Right lobe of liver (tissue), 6 donors: ENCODE measurements at regions not wholly inside any gene's neighbourhood (a gene's known extent, or its start where the extent isn't known, plus 50 kb on each side); places are given as distances from the start of the nearest gene placed in this dataset.

Experiments
- ATAC-seq, 4 donors: fragments of 200-7000 bp; cut with Tn5 transposase; one replicate each; pipeline ENCODE4 v1.9.1; 2020; ENCODE audit warnings: mild to moderate bottlenecking in 4 of 4, moderate library complexity in 4 of 4
- DNase-seq, 3 donors: peaks; one replicate each; pipeline ENCODE4 v3.0.0-alpha.2; 2020
- H3K27ac ChIP-seq, 3 donors: fragments of 200-600 bp; one replicate each; pipeline ENCODE4 v1.8.0; 2022
- H3K27me3 ChIP-seq, 2 donors: fragments of 200-600 bp; one replicate each; pipeline ENCODE4 v1.8.0; 2022
- H3K36me3 ChIP-seq, 4 donors: fragments of 200-600 bp; sonication (generic) in 1 of 4; one replicate each; pipeline versions ENCODE4 v1.5.1 to v1.8.0; 2017 to 2022; ENCODE audit warnings: control low read depth in 1 of 4
- H3K4me1 ChIP-seq, 4 donors: fragments of 200-600 bp; sonication (generic) in 1 of 4; one replicate each; pipeline versions ENCODE4 v1.5.1 to v1.8.0; 2017 to 2022; ENCODE audit warnings: control low read depth in 1 of 4
- H3K4me3 ChIP-seq, 3 donors: fragments of 200-600 bp; one replicate each; pipeline ENCODE4 v1.8.0; 2022
- H3K9me3 ChIP-seq, 4 donors: fragments of 200-600 bp; sonication (generic) in 1 of 4; one replicate each; pipeline versions ENCODE4 v1.5.1 to v1.8.0; 2017 to 2022; ENCODE audit warnings: control low read depth in 1 of 4
- POLR2A ChIP-seq: fragments of 450-650 bp; IDR thresholded peaks from one replicate; pipeline ENCODE4 v1.6.1; 2017; ENCODE audit warnings: antibody characterized with exemption, mild to moderate bottlenecking
- WGBS: methylation state at CpG from one replicate; pipeline ENCODE4 v1.1.6; 2018; ENCODE audit warnings: low coverage, low lambda C conversion rate; ENCODE audit not compliant: insufficient coverage; ENCODE audit errors: missing lambda C conversion rate; 5-methylcytosine and 5-hydroxymethylcytosine counted together
- intact Hi-C, 2 donors: fragments of 100-400 bp; cut with DNase I; formaldehyde crosslinking; loops; one replicate each; pipeline versions ENCODE4 v1.11.2 to v1.14.1; 2022
- TF ChIP-seq, protein P1 (sequence below), 4 donors: fragments of 200-600 bp in 3 of 4; fragments of 450-650 bp in 1 of 4; IDR thresholded peaks; one replicate each; pipeline versions ENCODE4 v1.5.1 to v1.8.0; 2016 to 2022; ENCODE audit warnings: antibody characterized with exemption in 4 of 4, mild to moderate bottlenecking in 2 of 4
- donor health status: DM: no; HTN: yes; CAD: no.
- donor health status: DM: no; HTN: no; CAD: no.
- donor health status: DM: no; HTN: no; CAD: no.
- donor health status: DM: no; HTN: yes; CAD: no.
- donor health status: DM: no; HTN: yes; CAD: no.

DNA sequence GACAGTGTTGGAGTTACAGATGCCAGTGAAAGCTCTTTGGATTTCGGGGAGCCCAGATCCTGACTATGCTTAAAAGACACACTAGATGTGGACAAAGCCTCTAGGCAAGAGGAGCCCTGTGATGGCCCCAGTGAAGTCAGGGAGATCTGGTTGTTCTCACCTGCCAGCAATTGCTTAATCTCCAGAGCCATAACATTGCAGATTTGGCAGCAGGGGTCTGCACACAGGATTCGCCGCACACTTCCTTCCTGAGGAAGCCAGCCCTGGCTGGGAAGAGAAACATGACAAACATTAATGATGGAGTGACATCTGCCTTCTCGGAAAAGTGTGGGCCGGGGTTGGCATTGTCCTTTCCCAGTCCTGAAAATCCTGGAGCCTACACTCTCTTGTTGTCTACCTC is 65.2 kb upstream of the PHF24 start:
- Histone ChIP-seq H3K4me1 (no peaks in the 10 kb centered on the region), H3K27me3 (no peaks in the 10 kb centered on the region), H3K9me3 (no peaks in the 10 kb centered on the region), H3K27ac (no peak overlapping the region), H3K4me3 (no peak overlapping the region), H3K36me3 (no peaks in the 10 kb centered on the region)
- 10% methylated on average over 2 of the region's 5 CpGs for WGBS
- TF ChIP-seq POLR2A, result no peak
- TF ChIP-seq, protein P1, sequence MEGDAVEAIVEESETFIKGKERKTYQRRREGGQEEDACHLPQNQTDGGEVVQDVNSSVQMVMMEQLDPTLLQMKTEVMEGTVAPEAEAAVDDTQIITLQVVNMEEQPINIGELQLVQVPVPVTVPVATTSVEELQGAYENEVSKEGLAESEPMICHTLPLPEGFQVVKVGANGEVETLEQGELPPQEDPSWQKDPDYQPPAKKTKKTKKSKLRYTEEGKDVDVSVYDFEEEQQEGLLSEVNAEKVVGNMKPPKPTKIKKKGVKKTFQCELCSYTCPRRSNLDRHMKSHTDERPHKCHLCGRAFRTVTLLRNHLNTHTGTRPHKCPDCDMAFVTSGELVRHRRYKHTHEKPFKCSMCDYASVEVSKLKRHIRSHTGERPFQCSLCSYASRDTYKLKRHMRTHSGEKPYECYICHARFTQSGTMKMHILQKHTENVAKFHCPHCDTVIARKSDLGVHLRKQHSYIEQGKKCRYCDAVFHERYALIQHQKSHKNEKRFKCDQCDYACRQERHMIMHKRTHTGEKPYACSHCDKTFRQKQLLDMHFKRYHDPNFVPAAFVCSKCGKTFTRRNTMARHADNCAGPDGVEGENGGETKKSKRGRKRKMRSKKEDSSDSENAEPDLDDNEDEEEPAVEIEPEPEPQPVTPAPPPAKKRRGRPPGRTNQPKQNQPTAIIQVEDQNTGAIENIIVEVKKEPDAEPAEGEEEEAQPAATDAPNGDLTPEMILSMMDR (IDR thresholded peaks at IDR 0.05), result no peak
- intact Hi-C loops, result loop anchor here in 1 of 2 donors (10.0 kb wide), 1 partner anchor 92 kb away; the partner anchor contains the start of gene DNAJB5
- no peak for ATAC-seq
- DNase-seq, result no peak

DNA sequence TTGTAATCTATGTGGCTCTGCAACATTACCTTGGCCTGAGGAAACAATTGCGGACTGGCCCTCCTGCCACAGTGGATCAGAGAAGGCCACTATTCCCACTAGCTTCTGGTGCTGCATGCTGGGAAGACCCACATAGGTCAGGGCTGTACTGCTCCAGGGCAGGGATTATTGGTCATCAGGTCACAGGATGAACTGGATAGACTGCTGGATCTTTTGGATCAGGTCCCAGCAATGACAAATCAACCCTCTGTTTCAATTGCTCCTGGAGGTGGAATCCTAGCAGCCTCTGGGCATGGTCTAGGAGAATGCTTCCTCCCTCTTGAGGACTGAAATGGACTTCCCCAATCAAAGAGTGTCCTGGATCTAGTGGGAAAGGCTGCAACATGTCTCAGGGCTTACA is 66.7 kb upstream of the PHF24 start:
- Histone ChIP-seq H3K27me3 (no peaks in the 10 kb centered on the region), H3K27ac (no peak overlapping the region), H3K4me3 (no peak overlapping the region), H3K9me3 (no peaks in the 10 kb centered on the region), H3K36me3 (no peaks in the 10 kb centered on the region), H3K4me1 (no peaks in the 10 kb centered on the region)
- ATAC-seq (peak in 1 of 4 donors; percentile 55), DNase-seq (no peak)
- no CpG with 5 or more reads among the region's 1 CpG for WGBS
- intact Hi-C loops, result loop anchor here in 1 of 2 donors (10.0 kb wide), 1 partner anchor 93 kb away; the partner anchor contains the start of gene DNAJB5
- TF ChIP-seq POLR2A, result no peak
- TF ChIP-seq, protein P1 (IDR thresholded peaks at IDR 0.05), result no peak

DNA sequence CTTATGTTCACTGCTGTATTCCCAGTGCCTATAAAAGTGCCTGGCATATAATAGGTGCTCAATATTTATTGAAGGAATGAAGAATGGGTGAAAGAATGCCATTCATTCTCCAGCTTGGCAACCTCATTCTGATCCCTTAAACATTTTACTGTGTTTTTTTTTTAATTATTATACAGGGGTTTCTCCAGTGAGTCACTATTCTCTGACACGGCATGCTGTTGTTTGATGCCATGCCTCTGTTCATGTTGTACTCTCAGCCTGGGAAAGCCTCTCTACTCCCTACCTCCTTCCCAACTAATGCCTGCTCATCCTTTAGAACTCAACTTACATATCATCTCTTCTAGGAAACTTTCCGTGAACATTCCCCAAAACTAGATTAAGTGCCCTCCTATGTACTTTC is 70.2 kb upstream of the PHF24 start:
- Histone ChIP-seq H3K27me3 (no peaks in the 10 kb centered on the region), H3K36me3 (no peaks in the 10 kb centered on the region), H3K4me3 (no peak overlapping the region), H3K9me3 (no peaks in the 10 kb centered on the region), H3K4me1 (no peaks in the 10 kb centered on the region), H3K27ac (no peak overlapping the region)
- TF ChIP-seq, protein P1 (IDR thresholded peaks at IDR 0.05), result no peak
- TF ChIP-seq POLR2A, result no peak
- ATAC-seq (no peak), DNase-seq (no peak)
- intact Hi-C loops, result no loop called here
- WGBS, result 35% methylated on average over 2 of the region's 2 CpGs

DNA sequence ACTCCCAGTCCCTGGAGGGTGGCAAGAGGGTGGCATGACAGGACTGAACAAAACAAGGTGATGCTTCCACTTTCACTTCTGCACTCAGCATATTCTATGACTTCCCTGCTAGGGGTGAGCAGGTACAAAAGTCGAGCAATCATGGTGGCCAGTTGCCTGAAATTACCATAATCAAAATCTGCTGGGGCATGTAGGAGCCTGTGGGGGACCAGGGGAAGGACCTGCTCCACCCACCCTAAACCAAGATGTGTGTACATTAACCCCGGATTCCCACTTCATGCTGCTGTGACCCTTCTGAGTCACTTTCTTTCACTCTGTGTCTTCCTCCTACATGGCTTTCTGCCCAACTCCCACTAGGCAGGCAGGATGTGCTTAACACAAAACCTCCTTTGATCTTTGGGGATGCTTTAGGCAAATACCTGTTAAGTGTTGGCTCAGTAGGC is 73.3 kb upstream of the PHF24 start:
- 22% methylated on average over 1 of the region's 2 CpGs for whole genome bisulfite sequencing
- Histone ChIP-seq H3K9me3 (no peaks in the 10 kb centered on the region), H3K27ac (no peak overlapping the region), H3K27me3 (no peaks in the 10 kb centered on the region), H3K4me3 (no peak overlapping the region), H3K4me1 (no peaks in the 10 kb centered on the region), H3K36me3 (no peaks in the 10 kb centered on the region)
- intact Hi-C loops, result no loop called here
- ATAC-seq, result no peak
- no peak for DNase-seq
- TF ChIP-seq, protein P1 (IDR thresholded peaks at IDR 0.05), result no peak
- TF ChIP-seq POLR2A, result no peak

DNA sequence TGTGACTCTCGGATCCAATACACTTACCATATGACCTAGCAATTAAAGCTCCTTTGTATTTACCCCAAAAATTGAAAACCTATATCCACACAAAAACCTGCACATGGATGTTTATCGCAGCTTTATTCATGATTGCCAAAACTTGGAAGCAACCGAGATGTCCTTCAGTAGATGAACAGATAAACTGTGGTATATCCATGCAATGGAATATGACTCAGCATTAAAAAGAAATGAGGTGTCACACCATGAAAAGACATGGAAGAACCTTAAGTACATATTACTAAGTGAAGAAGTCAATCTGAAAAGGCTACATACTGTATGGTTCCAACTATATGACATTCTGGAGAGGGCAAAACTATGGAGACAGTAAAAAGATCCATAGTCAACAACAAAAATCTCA is 82.0 kb upstream of the PHF24 start:
- no peak for DNase-seq
- no peak for ATAC-seq
- no peak overlapping the region for H3K27ac ChIP-seq
- no peaks in the 10 kb centered on the region for H3K4me1 ChIP-seq
- H3K36me3 ChIP-seq, result no peaks in the 10 kb centered on the region
- 73% methylated on average over 3 of the region's 3 CpGs for WGBS
- TF ChIP-seq, protein P1 (IDR thresholded peaks at IDR 0.05), result no peak
- no peak for TF ChIP-seq POLR2A
- H3K4me3 ChIP-seq, result no peak overlapping the region
- intact Hi-C loops, result no loop called here
- no peaks in the 10 kb centered on the region for H3K27me3 ChIP-seq
- H3K9me3 ChIP-seq, result no peaks in the 10 kb centered on the region
